ENCODE measurements at regions not wholly inside any gene's neighbourhood (a gene's known extent, or its start where the extent isn't known, plus 50 kb on each side); places are given as distances from the start of the nearest gene placed in this dataset.

GRCh38 chr5:67790390-67790789, 425.2 kb upstream of the PIK3R1 start:
- TF ChIP-seq, protein P1, sequence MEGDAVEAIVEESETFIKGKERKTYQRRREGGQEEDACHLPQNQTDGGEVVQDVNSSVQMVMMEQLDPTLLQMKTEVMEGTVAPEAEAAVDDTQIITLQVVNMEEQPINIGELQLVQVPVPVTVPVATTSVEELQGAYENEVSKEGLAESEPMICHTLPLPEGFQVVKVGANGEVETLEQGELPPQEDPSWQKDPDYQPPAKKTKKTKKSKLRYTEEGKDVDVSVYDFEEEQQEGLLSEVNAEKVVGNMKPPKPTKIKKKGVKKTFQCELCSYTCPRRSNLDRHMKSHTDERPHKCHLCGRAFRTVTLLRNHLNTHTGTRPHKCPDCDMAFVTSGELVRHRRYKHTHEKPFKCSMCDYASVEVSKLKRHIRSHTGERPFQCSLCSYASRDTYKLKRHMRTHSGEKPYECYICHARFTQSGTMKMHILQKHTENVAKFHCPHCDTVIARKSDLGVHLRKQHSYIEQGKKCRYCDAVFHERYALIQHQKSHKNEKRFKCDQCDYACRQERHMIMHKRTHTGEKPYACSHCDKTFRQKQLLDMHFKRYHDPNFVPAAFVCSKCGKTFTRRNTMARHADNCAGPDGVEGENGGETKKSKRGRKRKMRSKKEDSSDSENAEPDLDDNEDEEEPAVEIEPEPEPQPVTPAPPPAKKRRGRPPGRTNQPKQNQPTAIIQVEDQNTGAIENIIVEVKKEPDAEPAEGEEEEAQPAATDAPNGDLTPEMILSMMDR (IDR thresholded peaks at IDR 0.05) = no peak
- no peak for TF ChIP-seq POLR2A (IDR thresholded peaks at IDR 0.05)
- no peak for TF ChIP-seq EP300 (IDR thresholded peaks at IDR 0.05; ENCODE audit: low read depth)
- no peak for TF ChIP-seq POLR2AphosphoS5 (IDR thresholded peaks at IDR 0.05)
